ENCODE measurements at regions not wholly inside any gene's neighbourhood (a gene's known extent, or its start where the extent isn't known, plus 50 kb on each side); places are given as distances from the start of the nearest gene placed in this dataset.

GRCh38 chr14:85276979-85277228 is 253.0 kb upstream of the FLRT2 start:
- TF ChIP-seq CTCF (IDR thresholded peaks at IDR 0.05) = no peak
- TF ChIP-seq POLR2A (IDR thresholded peaks at IDR 0.05) = no peak

All from upper lobe of left lung (tissue), 4 donors.